Fibroblast of skin of right biceps (primary cell): ENCODE measurements at regions not wholly inside any gene's neighbourhood (a gene's known extent, or its start where the extent isn't known, plus 50 kb on each side); places are given as distances from the start of the nearest gene placed in this dataset.
A peak's percentile ranks its signal among the peaks of the same experiment; 100 is the strongest.

Source experiments
- DNase-seq: peaks from one replicate; pipeline ENCODE4 v3.0.0-alpha.2; 2013

DNA sequence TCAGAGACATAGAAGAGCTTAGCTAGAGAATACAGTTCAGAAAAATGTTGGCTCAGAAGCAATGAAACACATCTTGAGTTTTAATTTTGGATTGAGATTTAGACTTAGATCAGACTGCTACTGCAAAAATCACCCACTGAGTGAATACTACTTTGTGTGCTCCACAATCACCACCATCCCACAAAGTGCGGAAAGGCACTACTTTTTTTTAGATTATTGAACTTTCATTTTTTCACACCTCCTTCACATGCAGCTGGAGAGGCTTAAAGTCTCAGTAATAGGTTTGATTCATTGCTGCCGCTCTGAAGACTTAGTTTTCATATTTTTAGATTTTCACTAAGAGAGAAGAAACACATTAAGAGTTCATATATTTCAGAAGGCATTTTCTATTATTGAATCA is 289.9 kb upstream of the PRR20A start:
- DNase-seq = no peak

DNA sequence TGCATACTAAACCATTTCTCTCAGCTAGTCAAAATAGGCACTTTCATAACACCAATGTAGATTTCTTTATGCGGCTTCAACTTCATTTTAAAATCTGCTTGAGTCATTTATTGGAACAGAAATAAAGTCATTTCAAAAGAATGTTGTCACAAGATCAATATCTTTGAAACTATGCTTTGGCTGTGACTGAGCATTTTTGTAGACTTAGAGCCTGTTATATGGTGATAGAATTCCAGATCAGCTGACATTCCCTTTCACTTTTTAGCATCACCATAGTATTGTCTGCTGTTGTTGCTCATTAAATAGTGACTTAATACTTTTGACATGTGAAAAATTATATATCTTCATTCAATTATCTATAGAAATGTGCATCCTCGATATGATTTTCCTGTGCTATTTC is 279.2 kb upstream of the PRR20A start:
- peak; percentile 2 for DNase-seq

DNA sequence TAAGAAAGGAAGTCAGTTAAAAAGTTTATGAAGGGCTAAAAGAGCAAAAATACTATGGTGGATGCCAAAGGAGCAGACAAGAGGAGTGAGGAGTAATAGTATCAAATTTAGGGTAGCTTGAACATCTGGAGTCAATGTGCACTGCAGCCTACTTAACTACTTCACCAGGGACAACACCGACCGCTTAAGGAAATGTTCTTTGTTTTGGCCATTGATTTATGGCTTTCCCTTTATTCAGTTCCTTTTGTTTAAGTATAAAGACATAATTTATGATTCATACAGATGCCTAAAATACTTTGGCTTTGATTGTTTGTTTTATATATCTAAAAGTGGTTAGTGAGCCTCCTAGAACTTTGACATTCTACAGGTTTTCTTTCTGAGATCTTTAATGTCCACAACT is 276.3 kb upstream of the PRR20A start:
- DNase-seq = no peak

DNA sequence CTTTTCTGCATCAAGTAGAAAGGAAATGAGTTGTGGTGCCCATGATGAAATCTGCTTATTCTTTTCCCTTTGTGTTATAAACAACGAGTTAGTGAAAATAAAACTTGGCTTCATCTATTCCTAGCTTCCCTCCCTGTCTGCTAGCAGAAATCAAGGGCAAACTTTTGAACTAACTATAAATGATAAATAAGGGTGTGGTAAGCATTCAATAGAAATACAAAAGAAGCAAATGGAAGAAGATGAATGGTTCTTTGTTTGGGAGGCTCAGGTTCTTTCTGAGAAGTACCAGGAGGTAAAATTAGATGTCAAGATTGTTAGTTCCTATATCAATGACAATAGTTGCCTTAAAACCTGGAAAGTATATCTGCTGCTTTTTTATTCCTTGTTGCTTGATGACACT is 275.3 kb upstream of the PRR20A start:
- DNase-seq = no peak

DNA sequence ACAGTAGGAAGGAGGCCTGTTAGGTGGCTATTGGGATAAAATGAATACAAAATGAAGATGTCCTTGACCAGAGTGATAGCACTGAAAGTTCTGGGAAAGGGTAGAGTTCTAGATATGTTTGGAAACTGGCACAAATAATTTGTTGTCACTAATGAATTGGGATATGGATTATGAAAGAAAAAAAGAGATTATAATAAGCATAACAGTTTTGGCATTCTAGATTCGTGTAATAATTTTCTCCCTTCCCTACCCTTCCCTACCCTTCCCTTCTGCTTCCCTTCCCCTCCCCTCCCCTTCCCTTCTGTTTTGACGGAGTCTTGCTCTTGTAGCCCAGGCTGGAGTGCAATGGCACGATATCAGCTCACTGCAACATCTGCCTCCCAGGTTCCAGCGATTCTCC is 271.0 kb upstream of the PRR20A start:
- DNase-seq = no peak

DNA sequence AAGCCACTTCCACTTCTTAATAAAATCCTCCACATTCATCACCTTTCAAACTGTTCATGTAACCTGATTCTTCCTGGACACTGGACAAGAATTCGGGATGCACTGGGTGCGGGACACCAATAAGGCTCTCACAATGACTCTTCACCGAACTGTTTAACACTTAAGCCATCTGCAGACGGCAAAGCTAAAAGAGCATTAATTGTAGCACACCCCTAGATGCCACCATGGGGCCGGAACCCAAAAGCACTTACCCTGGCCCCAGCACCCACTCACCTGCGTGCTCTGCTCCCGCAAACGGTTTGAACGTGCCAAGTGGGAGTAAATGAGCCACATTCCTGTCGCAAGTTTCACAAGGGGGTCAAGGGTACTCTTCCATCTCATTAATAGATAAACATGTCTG is 254.3 kb upstream of the PRR20A start:
- DNase-seq = no peak

DNA sequence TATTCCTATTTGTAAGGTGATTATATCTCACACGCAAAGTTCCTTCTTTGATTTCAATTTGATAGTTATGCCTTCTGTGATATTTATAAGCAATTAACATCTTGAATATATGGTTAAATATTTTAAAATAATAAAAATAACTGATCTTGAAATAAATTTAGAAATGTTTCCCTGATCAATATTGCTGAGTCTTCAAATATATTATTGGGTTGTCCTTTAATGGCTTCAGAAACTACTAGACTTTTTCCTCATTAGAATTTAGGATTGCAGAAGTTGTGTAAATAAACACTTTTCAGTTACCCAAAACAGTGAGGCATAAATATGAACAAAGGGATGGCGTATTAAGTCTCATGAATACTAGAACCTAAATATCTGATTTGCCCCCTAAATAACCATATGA is 252.3 kb upstream of the PRR20A start:
- DNase-seq = no peak

DNA sequence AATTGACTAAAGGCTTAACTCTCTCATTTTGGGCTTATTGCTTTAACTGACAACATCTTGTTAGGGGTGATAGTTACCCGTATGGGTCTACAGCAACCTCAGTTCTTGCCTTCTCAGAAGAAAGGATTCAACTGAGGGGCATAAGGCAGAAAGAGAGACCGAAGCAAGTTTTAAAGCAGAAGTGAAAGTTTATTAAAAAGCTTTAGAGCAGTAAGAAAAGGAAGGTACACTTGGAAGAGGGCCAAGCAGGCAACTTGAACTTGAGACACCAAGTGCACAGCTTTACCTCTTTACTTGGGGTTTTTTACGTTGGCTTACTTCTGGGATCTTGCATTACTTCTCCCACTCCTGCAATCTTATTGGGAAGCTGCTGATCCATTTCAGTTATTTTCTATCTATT is 246.9 kb upstream of the PRR20A start:
- no peak for DNase-seq

DNA sequence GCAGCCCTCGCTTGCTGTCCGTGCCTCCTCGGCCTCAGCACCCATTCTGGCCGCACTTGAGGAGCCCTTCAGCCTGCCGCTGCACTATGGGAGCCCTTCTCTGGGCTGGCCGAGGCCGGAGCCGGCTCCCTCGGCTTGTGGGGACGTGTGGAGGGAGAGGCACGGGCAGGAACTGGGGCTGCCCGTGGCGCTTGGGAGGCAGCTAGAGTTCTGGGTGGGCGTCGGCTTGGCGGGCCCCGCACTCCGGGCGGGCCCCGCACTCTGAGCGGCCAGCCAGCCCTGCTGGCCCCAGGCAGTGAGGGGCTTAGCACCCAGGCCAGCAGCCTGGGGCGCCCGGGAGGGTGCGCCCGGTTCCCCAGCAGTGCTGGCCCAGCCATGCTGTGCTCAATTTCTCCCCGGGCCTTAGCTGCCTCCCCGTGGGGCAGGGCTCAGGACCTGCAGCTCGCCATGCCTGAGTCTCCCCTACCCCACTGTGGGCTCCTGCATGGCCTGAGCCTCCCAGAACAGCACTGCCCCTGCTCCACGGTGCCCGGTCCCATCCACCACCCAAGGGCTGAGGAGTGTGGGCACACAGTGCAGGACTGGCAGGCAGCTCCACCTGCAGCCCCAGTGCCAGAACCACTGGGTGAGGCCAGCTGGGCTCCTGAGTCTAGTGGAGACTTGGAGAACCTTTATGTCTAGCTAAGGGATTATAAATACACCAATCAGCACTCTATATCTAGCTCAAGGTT is 240.0 kb upstream of the PRR20A start:
- DNase-seq = no peak

DNA sequence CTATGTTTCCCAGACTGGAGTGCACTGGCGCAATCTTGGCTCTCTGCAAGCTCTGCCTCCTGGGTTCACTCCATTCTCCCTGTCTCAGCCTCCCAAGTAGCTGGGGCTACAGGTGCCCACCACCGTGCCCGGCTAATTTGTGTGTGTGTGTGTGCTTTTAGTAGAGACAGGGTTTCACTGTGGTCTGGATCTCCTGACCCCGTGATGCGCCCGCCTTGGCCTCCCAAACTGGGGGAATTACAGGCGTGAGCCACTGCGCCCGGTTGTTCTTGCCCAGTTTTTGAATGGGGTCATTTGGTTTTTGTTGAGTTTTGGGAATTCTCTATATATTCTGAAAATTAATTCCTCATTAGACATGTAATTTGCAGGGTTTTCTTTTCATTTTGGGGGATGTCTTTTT is 238.4 kb upstream of the PRR20A start:
- DNase-seq = no peak

DNA sequence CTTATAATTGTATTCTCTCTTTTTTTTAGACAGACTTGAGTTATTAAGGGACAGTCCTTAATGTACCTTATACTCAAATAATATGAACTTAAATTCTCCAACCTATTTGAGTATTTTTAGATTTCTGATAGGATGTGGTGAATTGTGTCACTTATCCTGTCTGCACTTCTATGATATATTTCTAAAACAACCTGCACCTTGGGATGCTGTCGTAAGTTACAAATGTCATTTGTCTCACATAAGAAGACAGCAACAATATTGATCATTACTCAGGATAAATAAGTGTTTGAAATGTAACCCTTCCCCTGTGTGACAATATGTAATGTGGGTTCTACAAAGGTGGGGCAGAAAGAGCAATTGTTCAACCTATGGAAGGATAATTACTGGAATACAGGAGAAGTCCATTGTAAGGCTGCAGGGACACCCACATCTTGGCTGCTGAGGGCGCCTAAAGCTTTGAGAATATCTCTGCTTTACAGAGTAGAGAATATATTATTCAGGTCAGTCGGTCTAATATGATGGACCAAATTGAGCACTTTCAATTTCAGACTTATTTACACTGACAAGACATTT is 236.9 kb upstream of the PRR20A start:
- DNase-seq = no peak

DNA sequence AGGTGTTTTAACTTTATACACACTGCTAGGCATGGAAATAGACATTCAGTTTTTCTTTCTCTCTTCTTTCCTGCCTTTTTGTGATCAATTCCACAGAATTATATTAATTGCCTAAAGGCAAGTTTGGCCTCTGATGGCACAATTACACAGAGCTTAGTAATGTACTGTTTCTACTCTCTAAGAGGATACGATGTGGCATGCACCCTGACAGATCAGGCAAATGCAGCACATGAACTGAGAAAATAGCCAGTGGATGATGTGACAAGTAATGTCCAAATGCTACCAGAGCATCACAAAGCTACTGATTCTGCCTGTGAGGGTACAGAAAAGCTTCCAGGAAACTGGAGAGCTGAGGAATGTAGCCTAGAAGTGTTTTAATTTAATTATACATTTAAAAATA is 233.8 kb upstream of the PRR20A start:
- no peak for DNase-seq

DNA sequence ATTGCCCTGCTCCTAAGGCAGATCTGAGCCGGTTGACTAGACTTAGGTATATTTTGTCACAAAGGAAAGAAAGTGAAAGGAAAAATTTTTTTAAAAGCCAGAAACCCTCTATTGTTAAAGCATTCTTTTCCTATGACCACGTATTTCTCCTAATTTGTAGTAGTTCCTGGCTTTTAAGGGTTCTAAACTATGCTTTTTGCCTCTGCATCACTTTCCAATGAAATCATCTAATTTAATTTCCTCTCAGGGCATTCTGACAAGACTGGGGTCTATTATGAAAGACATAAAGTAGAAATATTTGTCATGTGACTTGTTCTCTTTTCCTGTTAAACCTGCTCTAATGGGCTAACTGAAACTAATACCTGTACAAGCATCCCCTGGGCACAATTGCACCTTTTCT is 233.0 kb upstream of the PRR20A start:
- DNase-seq = no peak

DNA sequence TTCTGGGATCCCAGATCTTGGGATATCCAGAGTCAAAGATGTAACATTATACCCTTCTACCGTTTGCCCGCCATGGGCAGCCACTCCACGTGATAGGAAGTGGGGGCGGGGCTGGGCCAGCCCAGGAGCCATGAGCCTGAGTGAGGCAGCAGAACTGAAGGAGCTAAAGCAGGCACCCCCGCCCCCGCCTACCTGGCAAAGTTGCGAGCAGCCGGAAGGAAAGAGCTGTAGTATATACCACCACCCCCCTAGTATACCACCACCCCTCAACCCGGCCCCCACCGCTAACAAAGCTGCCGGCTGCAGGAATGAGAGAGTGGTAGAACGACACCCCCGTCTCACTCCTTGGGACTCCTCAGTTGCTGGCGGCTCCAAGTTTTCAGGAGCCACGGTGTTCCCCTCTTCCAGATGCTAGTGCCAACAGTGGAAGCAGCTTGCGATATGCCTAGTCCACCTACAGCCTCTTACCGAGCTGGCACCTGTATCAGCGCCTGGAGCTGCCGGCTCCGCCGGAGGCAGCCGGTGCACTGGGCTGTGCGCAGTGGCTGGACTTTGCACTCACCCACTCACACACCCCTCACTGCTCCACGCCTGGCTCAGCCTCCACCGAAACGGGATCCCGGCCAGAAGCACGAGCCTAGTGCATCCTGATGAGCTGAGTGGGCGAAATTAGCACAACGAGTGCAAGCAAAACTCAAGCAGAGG is 230.7 kb upstream of the PRR20A start:
- DNase-seq = no peak

DNA sequence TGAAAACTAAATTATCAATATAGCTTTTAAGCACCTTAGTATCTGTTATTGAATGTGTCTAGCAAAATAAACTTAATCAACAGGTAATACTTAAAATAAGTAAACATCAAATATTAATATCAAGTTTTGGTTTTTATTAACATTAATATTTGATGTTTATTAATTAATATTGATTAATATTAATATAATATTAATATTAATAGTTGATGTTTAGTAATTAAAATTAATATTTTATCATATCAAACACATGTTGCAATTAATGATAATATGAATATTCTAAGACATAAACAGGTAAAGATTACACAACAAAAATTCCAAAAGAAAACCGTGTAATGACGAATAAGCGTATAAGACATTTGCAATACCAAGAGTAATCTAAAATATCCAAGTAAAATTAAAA is 222.8 kb upstream of the PRR20A start:
- no peak for DNase-seq

DNA sequence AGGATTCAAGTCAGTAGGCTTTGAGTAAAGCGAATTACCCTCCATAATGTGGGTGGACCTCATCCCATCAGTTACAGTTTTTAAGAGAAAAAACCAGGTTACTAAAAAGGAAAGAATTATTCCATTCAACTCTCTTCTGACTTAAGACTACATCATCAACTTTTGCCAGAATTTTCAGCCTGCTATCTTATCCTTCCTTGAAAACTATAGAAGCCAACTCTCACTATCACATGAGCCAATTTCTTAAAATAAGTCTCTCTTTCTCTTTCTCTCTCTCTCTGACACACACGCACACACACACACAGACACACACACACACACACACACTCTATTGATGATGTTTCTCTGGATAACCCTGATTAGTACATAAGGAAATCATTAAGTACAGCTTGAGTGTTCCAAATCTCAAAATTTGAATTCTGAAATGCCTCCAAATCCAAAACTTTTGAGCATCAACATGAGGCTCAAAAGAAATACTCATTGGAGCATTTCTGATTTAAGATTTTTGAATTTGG is 217.0 kb upstream of the PRR20A start:
- DNase-seq = no peak

DNA sequence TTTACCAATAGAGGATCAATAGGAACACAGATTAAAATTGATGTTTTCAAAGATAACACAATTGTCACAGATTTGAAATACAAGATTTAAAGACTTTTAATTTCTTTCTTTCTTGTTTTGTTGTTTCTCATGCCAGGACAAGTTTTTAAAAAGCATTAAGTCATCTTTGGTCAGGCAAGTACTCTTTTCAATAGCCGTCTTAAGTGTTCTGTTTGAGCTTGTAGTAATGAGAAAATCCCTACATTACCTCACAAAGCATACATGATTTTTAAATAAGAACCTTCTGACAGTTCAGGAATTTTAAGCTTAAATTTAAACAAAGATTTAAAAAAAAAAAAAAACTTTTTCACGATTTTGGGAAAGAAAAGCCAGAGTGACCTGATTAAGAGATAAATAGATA is 216.3 kb upstream of the PRR20A start:
- no peak for DNase-seq

DNA sequence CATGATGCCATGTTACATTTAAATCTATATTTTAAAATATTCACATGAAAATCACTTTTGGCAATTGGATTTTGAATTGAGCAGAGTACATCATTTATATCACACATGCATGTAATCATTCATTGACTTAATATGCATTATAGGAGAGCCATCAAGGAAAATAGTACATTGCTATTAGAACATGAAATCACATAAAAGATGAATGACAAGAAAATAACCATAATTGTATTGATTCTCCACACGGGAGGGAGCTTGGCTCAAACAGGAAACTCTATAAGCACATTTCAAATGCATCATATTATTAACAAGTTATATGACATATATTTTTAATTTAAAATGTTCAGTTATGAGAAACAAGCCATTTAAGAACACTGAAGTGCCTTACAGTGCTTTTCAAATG is 208.6 kb upstream of the PRR20A start:
- no peak for DNase-seq

DNA sequence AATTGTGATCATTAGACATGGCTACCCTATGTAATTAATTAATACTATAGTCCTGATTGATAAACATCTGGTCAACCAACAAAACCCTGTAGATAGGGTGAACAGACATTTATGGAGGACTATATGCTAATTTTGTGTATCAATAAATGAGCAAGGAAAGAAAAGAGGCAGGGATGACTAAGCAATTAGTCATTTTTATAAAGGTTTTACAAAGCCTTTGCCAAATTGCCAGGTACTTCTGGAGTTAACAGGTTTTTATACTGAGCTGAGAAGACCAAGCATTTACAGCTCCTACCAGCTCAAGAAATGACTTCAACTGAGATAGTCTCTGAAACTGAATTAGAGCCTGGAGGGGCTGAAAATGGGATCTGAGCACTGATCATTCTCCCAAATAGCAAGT is 186.8 kb upstream of the PRR20A start:
- no peak for DNase-seq

DNA sequence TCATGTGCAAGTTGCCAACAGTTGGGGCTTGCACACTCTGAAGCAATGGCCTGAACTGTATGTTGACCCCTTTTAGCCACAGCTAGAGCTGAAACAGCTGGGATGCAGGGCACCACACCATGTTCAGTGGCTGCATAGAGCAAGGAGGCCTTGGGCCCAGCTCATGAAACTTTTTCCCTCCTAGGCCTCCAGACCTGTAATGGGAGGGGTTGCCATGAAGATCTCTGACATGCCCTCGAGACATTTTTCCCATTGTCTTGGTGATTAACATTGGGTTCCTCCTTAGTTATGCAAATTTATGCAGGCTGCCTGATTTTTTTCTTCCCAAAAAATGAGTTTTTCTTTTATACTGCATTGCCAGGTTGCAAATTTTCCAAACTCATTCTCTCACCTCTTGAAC is 165.1 kb upstream of the PRR20A start:
- DNase-seq = no peak

DNA sequence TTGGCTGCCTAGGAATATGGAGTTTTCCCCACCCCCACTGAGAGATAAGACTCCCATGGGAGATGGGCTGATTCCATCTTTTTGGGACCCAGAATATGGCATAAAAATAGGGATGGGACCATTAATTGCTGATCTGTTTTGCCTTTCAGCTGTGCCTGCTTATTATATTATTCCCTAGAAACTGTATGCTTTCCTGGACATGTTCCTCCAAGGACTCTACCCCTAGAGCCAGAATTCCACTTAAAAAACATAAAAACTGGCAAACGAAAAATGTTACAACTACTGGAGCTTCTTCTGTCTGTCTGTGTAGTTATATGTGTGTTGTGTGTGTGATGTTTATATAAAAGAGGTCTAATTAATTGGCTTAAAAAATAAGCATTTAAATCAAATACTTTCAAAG is 159.9 kb upstream of the PRR20A start:
- DNase-seq = no peak

DNA sequence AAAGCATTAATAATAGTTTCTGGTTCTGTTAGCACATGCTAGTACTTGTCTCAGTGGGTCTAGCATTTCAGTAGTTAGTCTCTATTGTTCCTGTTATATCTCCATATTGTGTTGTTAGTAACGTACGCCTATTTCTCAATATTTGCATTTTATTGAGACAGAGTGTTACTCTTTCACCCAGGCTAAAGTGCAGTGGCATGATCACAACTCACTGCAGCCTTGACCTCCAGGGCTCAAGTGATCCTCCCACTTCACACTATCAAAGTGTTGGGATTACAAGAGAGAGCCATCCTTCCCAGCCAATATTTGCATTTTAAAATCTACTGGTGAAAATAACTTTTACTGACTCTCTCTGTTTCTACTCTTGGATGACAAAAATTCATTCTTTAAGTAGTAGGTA is 154.6 kb upstream of the PRR20A start:
- DNase-seq = no peak

DNA sequence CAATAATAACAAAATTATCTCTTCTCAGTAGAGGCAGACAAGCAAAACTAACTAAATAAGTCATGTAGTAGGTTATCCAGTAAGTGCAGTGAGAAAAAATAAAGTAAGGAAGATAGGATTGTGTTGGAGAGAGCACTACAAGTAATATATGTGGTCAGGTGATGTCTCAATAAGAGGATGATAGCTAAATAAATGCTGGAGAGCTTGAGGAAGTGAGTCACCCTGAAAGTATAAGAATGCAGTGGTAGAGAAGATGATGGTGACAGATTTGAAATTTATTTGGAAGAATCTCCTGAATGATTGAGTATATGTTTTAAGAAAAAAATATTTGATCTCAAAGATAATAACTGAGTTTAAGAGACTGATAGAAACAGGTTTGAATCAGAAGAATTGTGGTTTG is 152.2 kb upstream of the PRR20A start:
- DNase-seq = no peak

DNA sequence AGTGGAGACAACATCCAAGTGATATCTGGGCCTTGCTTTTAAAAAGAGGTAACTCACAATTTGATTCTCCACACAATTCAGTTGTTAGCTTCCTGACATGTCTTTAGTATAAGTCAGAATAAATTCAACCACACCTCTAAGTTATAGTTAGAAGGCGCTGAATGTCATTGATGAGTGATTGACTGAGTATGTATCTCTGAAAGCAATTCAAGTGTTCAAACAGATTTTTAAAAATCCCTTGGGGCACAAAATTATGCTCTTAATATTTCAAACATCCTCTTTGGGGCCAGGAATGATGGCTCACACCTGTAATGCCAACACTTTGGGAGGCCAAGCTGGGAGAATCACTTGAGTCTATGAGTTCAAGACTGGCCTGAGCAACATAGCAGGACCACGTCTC is 137.0 kb upstream of the PRR20A start:
- no peak for DNase-seq

DNA sequence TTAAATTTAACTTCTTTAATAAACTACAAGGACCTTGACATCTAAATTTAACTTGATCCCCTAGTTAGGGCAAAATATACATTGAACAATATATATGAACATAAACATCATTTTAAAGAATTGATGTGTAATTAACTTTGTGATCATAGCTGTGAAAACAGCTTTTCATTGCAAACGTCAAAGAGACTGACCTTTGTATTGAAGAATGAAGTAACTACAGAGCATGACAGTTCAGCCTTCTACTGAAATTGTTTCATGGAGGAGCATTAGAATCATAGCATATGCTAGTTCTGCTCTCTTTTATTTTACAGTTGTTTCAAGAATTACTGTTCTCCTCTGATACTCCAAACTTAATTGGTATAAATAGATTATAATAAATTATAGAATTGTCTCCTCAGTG is 123.4 kb upstream of the PRR20A start:
- DNase-seq = no peak
